ENCODE measurements at regions not wholly inside any gene's neighbourhood (a gene's known extent, or its start where the extent isn't known, plus 50 kb on each side); places are given as distances from the start of the nearest gene placed in this dataset.

GRCh38 chr16:86755571-86756006, 177.2 kb downstream of the FOXL1 start:
- no peak for TF ChIP-seq CTCF (IDR thresholded peaks at IDR 0.05)
- TF ChIP-seq, protein P1, sequence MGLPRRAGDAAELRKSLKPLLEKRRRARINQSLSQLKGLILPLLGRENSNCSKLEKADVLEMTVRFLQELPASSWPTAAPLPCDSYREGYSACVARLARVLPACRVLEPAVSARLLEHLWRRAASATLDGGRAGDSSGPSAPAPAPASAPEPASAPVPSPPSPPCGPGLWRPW (IDR thresholded peaks at IDR 0.05) = no peak
- no peak for TF ChIP-seq KDM1A (IDR thresholded peaks at IDR 0.05; ENCODE audit: low read depth)
- TF ChIP-seq ESRRA (IDR thresholded peaks at IDR 0.05; ENCODE audit: borderline replicate concordance, low read length) = no peak
- no peak for TF ChIP-seq ZC3H11A (IDR thresholded peaks at IDR 0.05)
- no peak for TF ChIP-seq EHMT2 (IDR thresholded peaks at IDR 0.05; ENCODE audit: low read depth)

All from A549 (cell line).